IPS-18c (cell line): ENCODE measurements at regions not wholly inside any gene's neighbourhood (a gene's known extent, or its start where the extent isn't known, plus 50 kb on each side); places are given as distances from the start of the nearest gene placed in this dataset.
"Not testable (repeated sequence)": the region's sequence is repeated elsewhere in the genome, so short reads cannot be mapped to it uniquely, and the experiment has no call there.

Experiments used
- H3K4me3 ChIP-seq: 2 replicates; pipeline ENCODE4 v1.7.0; 2013; ENCODE audit warnings: low read depth, mild to moderate bottlenecking, low read length, moderate library complexity; ENCODE audit not compliant: insufficient read depth
- H3K9me3 ChIP-seq: one replicate; pipeline ENCODE4 v1.6.1; 2013; ENCODE audit warnings: mild to moderate bottlenecking, low read length, moderate library complexity; ENCODE audit not compliant: control insufficient read depth, insufficient read depth

DNA sequence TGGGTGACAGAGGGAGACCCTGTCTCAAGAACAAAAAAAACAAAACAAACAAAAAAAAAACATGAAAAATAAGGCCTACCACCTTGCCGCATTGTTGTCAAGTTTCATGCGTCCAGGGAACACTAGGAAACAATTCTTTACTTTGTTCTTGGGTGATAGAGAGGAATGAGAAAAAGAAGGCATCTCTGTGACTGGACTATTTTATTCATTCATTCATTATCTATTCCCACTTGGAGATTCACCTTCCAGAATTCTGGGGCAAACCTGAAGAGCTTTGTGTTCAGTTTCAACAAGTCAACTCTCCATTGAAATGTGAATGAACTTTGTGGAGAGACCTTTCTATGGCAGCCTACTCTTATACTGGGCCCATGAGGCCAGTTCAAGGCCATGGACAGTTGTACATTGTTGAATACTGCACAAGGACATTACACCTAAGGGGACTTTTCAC is 88.5 kb upstream of the NDUFV2 start:
- no peak overlapping the region for H3K4me3 ChIP-seq

GRCh38 chr18:9015689-9016088 is 86.8 kb upstream of the NDUFV2 start:
- Histone ChIP-seq H3K4me3 (no peak overlapping the region), H3K9me3 (no peaks in the 10 kb centered on the region)

More for the DNA sequence above, 88.5 kb upstream of the NDUFV2 start:
- H3K9me3 ChIP-seq: no peaks in the 10 kb centered on the region

DNA sequence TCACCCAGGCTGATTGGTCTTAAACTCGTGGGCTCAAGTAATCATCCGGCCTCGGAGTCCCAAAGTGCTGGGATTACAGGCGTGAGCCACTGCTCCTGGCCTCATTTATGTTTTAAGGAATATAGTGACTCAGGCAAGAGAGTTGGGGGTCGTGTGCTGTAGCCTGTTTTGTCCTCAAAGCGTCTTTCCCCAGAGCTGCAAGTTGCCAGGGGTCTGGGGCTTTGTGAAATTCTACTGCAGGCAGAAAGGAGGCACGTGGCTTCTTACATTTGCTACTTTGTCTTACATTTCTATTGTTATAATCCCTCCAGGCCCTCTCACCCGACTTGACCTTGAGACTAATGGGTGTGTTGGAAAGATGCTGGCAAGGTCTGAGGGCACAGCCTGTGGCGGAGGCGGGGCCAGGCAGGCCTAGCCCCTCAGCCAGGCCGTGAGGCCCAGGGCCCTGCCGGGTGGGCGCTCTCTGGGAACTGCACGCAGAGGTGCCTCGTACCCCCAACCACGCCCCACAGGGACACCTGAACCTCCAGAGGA is 85.8 kb upstream of the NDUFV2 start:
- Histone ChIP-seq H3K4me3 (peak overlapping the region; percentile 15; the same call in 1 of the 2 replicates), H3K9me3 (no peaks in the 10 kb centered on the region)

DNA sequence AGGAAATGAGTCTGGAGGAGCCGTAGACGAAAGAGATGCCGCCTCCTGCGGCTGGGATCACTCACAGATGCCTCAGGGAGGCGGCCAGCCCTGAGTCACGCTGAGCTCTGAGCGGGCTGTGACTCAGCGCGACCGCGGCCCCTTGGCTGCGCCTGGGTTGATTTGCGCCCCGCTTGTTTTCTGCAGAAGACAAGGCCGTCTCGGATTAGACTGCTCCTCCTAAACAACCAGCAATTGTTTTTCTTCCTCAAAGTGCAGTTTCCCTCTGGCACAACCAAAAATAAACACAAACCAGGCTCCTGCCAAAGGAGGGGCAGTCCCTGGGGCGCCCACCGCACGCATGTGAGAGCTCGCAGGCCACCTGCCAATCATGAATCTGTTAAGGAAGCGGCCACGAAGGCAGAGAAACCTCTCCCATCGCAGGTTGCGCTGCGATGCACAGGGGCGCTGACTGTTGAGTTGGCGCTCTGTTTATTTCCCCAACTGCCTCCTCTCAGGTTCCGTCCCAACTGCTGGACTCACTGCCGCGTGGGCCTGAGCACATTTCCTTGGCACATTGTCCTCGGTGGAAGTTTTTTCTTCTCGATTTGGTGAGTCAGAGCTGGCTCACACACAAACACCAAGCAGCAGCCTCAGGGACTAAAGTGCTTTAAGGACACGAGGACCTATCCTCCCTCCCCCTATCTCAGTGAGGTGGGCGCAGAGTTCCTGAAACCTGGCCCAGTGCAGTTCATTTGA is 85.2 kb upstream of the NDUFV2 start:
- H3K4me3 ChIP-seq: peak overlapping the region; percentile 15; the same call in 1 of the 2 replicates

DNA sequence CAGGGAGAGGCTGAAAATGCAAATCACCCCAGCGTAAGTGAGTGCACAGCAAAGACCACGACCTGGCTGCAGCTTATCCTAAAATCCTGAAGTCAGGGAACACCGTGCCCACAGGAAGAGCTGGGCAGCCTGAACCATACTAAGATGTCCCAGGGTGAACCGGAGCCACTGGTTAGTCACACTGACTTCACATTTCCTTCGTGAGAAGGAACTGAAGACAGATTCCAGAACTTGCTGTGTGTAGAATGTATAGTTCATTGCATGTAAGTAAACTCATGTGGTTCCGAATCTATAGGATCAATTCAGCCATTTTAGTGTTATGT is 84.6 kb upstream of the NDUFV2 start:
- Histone ChIP-seq H3K9me3 (no peaks in the 10 kb centered on the region), H3K4me3 (no peak overlapping the region)

More for the DNA sequence above, 85.2 kb upstream of the NDUFV2 start:
- H3K9me3 ChIP-seq: no peaks in the 10 kb centered on the region

GRCh38 chr18:9019135-9019534 is 83.4 kb upstream of the NDUFV2 start:
- no peaks in the 10 kb centered on the region for H3K9me3 ChIP-seq
- H3K4me3 ChIP-seq: no peak overlapping the region

- Histone ChIP-seq H3K9me3 (no peaks in the 10 kb centered on the region), H3K4me3 (no peak overlapping the region)
Observed at GRCh38 chr18:9020221-9020620, 82.3 kb upstream of the NDUFV2 start.

GRCh38 chr18:9021458-9021857 is 81.0 kb upstream of the NDUFV2 start:
- no peaks in the 10 kb centered on the region for H3K9me3 ChIP-seq
- no peak overlapping the region for H3K4me3 ChIP-seq

- Histone ChIP-seq H3K9me3 (no peaks in the 10 kb centered on the region), H3K4me3 (no peak overlapping the region)
Observed at GRCh38 chr18:9022397-9023155, 79.9 kb upstream of the NDUFV2 start.

- H3K9me3 ChIP-seq: not testable (repeated sequence)
Observed at GRCh38 chr18:9024031-9024646, 78.4 kb upstream of the NDUFV2 start.

DNA sequence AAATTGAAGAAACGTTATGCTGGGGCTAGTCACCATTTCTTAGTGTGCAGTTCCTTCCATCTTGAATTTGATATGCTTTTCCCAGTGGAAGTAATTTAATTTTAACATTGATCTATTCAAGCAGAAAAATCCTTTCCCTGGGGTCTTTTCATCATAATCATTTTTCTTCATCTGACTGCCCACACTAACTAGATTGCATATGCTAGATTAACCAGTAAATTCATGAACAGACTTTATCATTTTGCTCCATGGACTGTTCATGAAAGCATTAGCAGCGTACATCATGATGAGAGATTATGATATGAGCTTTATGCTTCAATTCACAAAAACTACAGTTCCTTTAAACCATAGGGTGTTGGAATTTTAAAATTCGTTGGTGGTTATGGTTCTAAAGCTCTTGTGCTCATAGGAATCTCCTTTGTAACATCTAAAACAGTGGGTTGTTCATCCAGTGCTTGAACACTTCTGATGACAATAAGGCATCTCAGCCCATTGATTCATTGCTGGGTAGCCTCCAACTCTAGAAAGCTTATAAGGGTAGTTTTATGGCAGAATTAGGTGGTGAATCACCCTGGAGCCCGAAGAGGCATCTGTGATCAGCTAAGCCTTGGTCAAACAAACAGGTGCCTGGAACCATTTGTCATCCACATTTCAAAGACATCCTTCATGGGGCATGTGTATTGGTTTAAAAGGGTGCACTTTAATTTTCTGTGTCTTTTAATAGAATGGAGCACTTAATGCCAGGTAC is 77.2 kb upstream of the NDUFV2 start:
- H3K9me3 ChIP-seq: no peaks in the 10 kb centered on the region
- no peak overlapping the region for H3K4me3 ChIP-seq

More at GRCh38 chr18:9024031-9024646, 78.4 kb upstream of the NDUFV2 start:
- not testable (repeated sequence) for H3K4me3 ChIP-seq

DNA sequence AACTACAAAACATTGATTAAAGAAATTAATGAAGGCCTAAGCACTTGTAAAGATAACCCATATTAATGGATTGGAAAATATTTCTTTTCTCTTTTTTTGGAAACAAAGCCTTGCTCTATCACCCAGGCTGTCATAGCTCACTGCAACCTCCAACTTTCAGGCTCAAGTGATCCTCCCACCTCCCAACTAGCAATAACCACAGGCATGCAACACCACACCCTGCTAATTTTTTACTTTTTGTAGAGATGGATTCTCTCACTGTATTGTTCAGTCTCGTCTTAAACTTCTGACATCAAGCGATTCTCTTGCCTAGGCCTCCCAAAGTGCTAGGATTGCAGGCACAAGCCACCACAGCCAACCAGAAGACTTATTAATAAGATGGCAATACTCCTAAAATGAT is 73.4 kb upstream of the NDUFV2 start:
- Histone ChIP-seq H3K4me3 (no peak overlapping the region), H3K9me3 (no peaks in the 10 kb centered on the region)

GRCh38 chr18:9032519-9032918 is 70.0 kb upstream of the NDUFV2 start:
- no peak overlapping the region for H3K4me3 ChIP-seq
- H3K9me3 ChIP-seq: no peaks in the 10 kb centered on the region

- Histone ChIP-seq H3K9me3 (no peaks in the 10 kb centered on the region), H3K4me3 (no peak overlapping the region)
Observed at GRCh38 chr18:9038277-9038871, 64.1 kb upstream of the NDUFV2 start.

DNA sequence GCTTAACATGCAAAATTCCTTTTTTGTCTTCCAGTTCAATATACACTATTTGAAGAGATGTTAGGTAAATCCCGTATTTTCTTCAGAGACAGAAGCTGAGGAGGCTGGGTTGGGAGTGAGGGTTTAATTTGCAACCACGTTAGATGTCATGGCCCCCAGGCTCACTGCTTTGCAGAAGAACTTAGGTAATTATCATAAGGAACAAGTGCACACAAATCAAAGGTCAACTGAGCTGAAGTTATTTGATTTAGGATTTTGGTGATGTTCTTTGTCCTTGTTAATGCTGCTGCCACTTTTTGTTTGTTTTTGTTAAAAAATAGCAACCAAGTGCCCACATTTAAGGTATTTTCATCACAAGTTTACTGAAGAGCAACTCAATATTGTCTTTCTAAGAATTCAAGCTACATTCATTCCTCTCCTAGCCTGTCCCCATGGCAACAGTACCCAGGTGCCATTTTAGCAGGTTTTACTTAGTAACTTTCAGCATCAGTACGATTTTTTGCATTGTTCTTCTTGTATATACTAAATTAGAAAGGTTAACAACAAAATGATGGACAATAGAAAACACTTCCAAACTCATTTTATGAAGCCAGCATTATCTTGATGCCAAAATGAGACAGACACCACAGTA is 62.9 kb upstream of the NDUFV2 start:
- Histone ChIP-seq H3K4me3 (no peak overlapping the region), H3K9me3 (no peaks in the 10 kb centered on the region)

- no peak overlapping the region for H3K4me3 ChIP-seq
Observed at GRCh38 chr18:9042766-9043481, 59.6 kb upstream of the NDUFV2 start.

More at GRCh38 chr18:9042766-9043481, 59.6 kb upstream of the NDUFV2 start:
- no peaks in the 10 kb centered on the region for H3K9me3 ChIP-seq
